ENCODE measurements at regions not wholly inside any gene's neighbourhood (a gene's known extent, or its start where the extent isn't known, plus 50 kb on each side); places are given as distances from the start of the nearest gene placed in this dataset.

- TF ChIP-seq POLR2A (IDR thresholded peaks at IDR 0.05) (no peak), CTCF (IDR thresholded peaks at IDR 0.05) (no peak)
Measured at GRCh38 chr15:25189551-25189950, 234.8 kb downstream of the SNRPN start.

Data from uterus (tissue), 2 donors.